ENCODE measurements at regions not wholly inside any gene's neighbourhood (a gene's known extent, or its start where the extent isn't known, plus 50 kb on each side); places are given as distances from the start of the nearest gene placed in this dataset.

DNA sequence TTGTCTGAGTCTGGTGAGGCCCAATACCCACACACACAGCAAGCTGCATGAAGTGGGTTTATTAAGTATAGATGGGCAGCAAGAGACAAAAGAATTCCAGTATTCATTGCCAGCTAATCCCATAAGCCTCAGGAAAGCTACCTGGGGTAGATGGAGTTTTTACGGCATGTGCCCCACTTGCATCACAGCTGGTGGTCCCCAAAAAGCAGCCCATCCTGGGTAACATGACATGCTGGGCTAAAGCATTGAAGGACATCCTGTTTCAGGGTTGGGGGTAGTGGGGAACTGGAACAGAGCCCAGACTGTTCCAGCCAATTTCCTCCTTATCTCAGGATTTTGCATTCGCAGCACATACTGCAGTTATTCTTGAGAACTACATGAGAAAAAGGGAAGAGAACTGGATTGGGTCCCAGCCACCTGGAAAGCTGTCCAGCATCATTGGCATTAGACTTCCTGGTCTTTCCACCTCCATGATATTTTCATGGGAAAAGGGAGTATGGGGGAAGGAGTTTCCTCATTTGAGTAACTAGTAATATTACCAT is 240.1 kb upstream of the MMADHC start:
- no CpG with 5 or more reads among the region's 2 CpGs for WGBS (ENCODE audit: insufficient coverage, low lambda C conversion rate)
- no peaks in the 10 kb centered on the region for H3K4me1 ChIP-seq (ENCODE audit: control insufficient read depth, insufficient read depth, low read length)
- H3K27me3 ChIP-seq (ENCODE audit: control insufficient read depth, insufficient read depth, low read length): no peaks in the 10 kb centered on the region
- no peaks in the 10 kb centered on the region for H3K9me3 ChIP-seq (ENCODE audit: control insufficient read depth, low read depth, low read length)
- no peak for DNase-seq
- H3K4me3 ChIP-seq (ENCODE audit: low read length): no peak overlapping the region
- no peaks in the 10 kb centered on the region for H3K36me3 ChIP-seq (ENCODE audit: control insufficient read depth, insufficient read depth, low read length)
- no peak overlapping the region for H3K27ac ChIP-seq (ENCODE audit: low read length)

DNA sequence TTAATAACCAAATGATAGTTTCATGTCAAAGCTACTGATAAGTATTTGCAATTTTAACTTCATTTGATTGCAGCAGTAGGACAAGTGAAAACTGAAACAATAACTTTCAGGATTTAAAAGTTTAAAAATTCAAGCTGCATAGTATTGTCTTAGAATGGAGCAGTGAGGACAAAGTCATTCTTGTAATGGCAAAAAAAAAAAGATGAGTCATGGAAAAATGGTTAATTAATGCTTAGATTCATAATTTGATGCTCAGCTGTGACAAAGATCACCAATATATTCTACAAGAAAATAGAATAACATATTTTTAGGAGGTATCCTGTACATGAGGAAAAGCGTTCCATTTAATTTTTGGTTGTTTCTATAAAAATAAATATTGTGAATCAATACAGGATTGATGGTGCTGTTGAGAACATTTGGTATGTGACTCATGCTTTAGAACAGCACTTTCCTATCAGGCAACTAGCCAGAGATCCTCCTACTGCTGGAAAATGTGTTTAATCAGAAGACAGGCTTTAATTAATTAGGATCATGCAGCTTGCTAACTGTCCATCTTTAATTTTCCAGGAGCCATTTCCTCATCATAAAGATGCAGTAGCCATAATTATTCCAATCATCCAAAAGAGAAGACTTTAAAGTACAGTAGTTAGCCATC is 239.0 kb upstream of the MMADHC start:
- no peaks in the 10 kb centered on the region for H3K9me3 ChIP-seq (ENCODE audit: control insufficient read depth, low read depth, low read length)
- no peak overlapping the region for H3K27ac ChIP-seq (ENCODE audit: low read length)
- H3K27me3 ChIP-seq (ENCODE audit: control insufficient read depth, insufficient read depth, low read length): no peaks in the 10 kb centered on the region
- WGBS (ENCODE audit: insufficient coverage, low lambda C conversion rate): no CpG with 5 or more reads among the region's 1 CpG
- no peak for DNase-seq
- H3K4me3 ChIP-seq (ENCODE audit: low read length): no peak overlapping the region
- no peaks in the 10 kb centered on the region for H3K4me1 ChIP-seq (ENCODE audit: control insufficient read depth, insufficient read depth, low read length)
- H3K36me3 ChIP-seq (ENCODE audit: control insufficient read depth, insufficient read depth, low read length): no peaks in the 10 kb centered on the region

DNA sequence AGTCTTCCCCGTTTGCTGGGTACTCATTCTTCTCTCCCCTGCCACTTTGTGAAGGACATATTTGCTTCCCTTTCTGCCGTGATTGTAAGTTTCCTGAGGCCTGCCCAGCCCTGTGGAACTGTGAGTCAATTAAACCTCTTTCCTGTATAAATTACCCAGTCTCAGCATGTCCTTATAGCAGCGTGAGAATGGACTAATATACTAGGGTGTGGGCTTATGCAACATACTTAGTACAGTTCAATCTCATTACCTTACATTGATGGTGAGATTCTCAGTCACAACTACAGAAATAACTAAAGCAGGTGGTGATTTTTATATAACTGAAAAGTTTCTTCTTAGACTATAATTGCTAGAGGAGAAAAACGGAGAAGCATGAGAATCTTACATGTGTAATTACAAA is 237.9 kb upstream of the MMADHC start:
- Histone ChIP-seq H3K9me3 (ENCODE audit: control insufficient read depth, low read depth, low read length) (no peaks in the 10 kb centered on the region), H3K4me1 (ENCODE audit: control insufficient read depth, insufficient read depth, low read length) (no peaks in the 10 kb centered on the region), H3K27ac (ENCODE audit: low read length) (no peak overlapping the region), H3K4me3 (ENCODE audit: low read length) (no peak overlapping the region), H3K27me3 (ENCODE audit: control insufficient read depth, insufficient read depth, low read length) (no peaks in the 10 kb centered on the region), H3K36me3 (ENCODE audit: control insufficient read depth, insufficient read depth, low read length) (no peaks in the 10 kb centered on the region)
- 87% methylated on average over 3 of the region's 4 CpGs for WGBS (ENCODE audit: insufficient coverage, low lambda C conversion rate)
- DNase-seq: no peak

DNA sequence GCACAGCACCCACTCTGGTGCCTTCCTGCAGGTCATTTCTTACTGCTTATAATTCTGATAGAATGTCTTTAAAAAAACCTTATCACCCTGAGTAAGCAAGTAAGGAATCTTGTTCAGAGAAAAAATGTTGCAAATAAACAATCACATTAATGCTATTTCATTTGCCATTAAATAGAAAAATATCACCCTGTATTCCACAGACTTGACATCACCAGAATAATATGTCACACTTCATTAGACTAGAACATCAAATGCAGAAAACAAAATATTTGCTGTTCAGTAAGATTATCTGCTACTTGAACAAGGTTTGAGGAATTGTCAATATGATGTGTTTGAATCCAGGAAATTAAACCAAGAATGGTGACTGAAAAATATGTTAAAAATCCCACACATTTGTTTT is 236.6 kb upstream of the MMADHC start:
- no peaks in the 10 kb centered on the region for H3K27me3 ChIP-seq (ENCODE audit: control insufficient read depth, insufficient read depth, low read length)

DNA sequence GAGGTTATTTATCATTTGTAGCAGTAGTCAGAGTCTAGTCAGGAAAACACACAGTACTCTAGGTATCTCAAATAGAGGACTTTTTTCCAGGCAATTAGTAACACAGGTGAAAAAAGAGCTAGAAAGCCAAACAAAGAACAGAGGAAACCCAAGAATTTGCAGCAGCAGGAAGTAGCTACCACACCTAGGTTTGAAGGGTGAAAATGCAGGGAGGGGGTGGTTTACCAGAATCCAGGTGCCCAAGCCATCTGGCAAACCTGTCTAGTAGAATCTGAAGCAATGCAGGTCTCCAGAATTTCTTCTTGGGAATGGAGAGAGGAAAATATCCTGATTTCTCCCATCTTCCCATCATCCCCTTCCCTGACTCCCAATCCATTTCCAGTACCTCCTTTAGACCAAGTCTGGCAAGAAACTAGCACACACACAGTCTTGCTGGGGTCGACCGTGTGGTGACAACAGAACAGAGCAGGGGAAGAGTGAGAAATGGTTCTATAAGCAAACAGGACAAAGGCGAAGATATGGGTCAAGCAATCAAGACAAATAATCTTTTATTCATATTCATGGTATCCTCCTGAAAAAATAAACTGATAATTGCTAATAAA is 231.9 kb upstream of the MMADHC start:
- Histone ChIP-seq H3K27ac (ENCODE audit: low read length) (no peak overlapping the region), H3K4me3 (ENCODE audit: low read length) (no peak overlapping the region), H3K36me3 (ENCODE audit: control insufficient read depth, insufficient read depth, low read length) (no peaks in the 10 kb centered on the region), H3K27me3 (ENCODE audit: control insufficient read depth, insufficient read depth, low read length) (no peaks in the 10 kb centered on the region), H3K4me1 (ENCODE audit: control insufficient read depth, insufficient read depth, low read length) (no peaks in the 10 kb centered on the region), H3K9me3 (ENCODE audit: control insufficient read depth, low read depth, low read length) (no peaks in the 10 kb centered on the region)
- 75% methylated on average over 1 of the region's 3 CpGs for WGBS (ENCODE audit: insufficient coverage, low lambda C conversion rate)
- DNase-seq: no peak

More for the DNA sequence above, 236.6 kb upstream of the MMADHC start:
- Histone ChIP-seq H3K4me1 (ENCODE audit: control insufficient read depth, insufficient read depth, low read length) (no peaks in the 10 kb centered on the region), H3K9me3 (ENCODE audit: control insufficient read depth, low read depth, low read length) (no peaks in the 10 kb centered on the region), H3K36me3 (ENCODE audit: control insufficient read depth, insufficient read depth, low read length) (no peaks in the 10 kb centered on the region), H3K27ac (ENCODE audit: low read length) (no peak overlapping the region), H3K4me3 (ENCODE audit: low read length) (no peak overlapping the region)
- no peak for DNase-seq

DNA sequence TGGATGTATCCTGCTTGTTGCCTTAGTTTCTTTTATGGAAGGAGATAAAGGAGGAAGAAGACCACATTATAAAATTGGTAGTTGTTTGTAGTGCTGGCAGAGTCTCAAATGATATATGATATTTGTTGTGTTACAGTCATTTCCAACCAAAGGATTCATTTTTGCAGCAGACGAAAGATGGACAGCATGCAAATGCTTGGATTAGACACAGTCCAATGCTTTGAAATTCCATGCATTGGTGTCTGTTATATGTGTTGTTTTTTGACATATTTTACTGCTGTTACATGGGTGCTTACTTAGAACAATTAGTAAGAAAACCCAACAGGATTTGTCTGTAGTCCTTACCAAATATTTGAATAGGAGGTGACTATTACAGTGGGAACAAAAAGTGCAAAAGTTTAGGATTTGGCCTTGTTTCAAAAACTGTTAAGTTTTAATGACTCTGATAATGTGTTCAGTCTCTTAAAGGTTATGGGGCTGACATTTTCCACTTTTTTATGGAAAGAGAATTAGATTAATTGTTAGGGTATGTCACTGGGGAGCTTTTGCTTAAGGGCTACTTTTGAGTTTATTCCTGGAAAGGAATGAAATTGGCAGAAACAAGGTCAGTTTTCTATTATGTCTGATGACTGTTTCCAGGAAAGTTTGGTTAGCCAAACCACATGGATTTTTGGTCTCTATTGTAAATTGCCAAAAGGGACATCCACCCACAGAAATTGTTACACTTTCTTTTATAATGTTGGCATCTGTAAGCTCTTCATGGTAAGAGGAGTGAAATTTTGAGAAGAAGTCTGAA is 229.4 kb upstream of the MMADHC start:
- Histone ChIP-seq H3K36me3 (ENCODE audit: control insufficient read depth, insufficient read depth, low read length) (no peaks in the 10 kb centered on the region), H3K4me3 (ENCODE audit: low read length) (no peak overlapping the region), H3K27me3 (ENCODE audit: control insufficient read depth, insufficient read depth, low read length) (no peaks in the 10 kb centered on the region), H3K9me3 (ENCODE audit: control insufficient read depth, low read depth, low read length) (no peaks in the 10 kb centered on the region), H3K27ac (ENCODE audit: low read length) (no peak overlapping the region), H3K4me1 (ENCODE audit: control insufficient read depth, insufficient read depth, low read length) (no peaks in the 10 kb centered on the region)
- no peak for DNase-seq
- no CpG with 5 or more reads among the region's 1 CpG for WGBS (ENCODE audit: insufficient coverage, low lambda C conversion rate)

DNA sequence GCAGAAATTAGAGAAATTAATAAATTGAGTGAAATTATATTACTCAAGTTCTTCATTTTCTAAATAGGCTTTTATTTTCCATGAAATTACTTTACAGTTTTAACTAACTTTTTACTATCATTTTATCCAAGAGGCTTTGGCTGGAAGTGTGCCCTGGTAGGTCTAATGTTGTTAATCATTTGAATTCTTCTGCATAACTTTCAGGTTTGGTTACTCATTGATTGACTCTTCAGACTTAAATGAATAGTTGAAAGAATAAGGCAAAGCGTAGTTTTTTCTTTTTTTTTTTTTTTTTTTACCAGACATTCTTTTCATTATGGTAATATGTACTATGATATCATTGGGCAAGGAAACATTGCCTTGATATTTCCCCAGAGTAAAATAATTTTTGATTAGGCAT is 228.4 kb upstream of the MMADHC start:
- Histone ChIP-seq H3K4me3 (ENCODE audit: low read length) (no peak overlapping the region), H3K27me3 (ENCODE audit: control insufficient read depth, insufficient read depth, low read length) (no peaks in the 10 kb centered on the region), H3K9me3 (ENCODE audit: control insufficient read depth, low read depth, low read length) (no peaks in the 10 kb centered on the region), H3K4me1 (ENCODE audit: control insufficient read depth, insufficient read depth, low read length) (no peaks in the 10 kb centered on the region), H3K36me3 (ENCODE audit: control insufficient read depth, insufficient read depth, low read length) (no peaks in the 10 kb centered on the region), H3K27ac (ENCODE audit: low read length) (no peak overlapping the region)
- WGBS (ENCODE audit: insufficient coverage, low lambda C conversion rate): no CpG with 5 or more reads among the region's 1 CpG
- DNase-seq: no peak

DNA sequence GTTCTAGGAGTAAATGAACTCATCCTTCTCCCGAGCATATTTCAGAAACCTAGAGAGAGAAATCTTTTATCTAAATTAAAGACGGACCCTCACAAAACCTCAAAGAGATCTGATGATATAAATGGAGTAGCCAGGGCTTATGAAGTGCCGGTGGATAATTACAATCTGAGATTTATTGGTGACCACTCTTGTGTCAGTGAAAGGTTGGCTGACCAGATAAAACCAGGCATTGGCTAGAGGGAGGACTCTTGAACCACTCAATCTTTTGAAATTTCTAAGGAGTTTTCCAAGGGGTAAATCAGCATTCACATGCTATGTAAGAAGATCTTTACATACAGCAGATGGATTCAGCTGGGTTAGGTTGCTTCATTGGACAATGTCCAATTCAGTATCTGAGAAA is 227.3 kb upstream of the MMADHC start:
- no peak for DNase-seq
- H3K4me1 ChIP-seq (ENCODE audit: control insufficient read depth, insufficient read depth, low read length): no peaks in the 10 kb centered on the region
- 80% methylated on average over 1 of the region's 3 CpGs for WGBS (ENCODE audit: insufficient coverage, low lambda C conversion rate)

DNA sequence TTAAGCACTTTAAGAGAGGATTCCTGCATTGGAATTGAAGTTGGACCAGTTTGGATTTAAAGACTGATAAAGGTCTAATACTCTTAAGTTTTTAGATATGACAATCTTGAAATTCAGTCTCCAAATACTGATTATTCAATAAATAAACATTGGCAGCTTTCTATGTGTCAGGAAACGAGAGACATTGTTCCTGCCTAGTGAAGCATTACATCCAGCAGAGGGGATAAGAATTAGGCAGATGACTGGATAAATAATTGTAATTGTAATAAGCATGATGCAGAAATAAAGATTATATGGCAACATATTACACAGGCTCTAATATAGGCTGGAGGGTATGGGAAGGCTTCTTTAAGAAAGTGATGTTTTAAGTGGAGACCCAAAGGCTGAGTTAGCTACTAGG is 226.5 kb upstream of the MMADHC start:
- H3K4me1 ChIP-seq (ENCODE audit: control insufficient read depth, insufficient read depth, low read length): no peaks in the 10 kb centered on the region
- H3K4me3 ChIP-seq (ENCODE audit: low read length): no peak overlapping the region
- no peaks in the 10 kb centered on the region for H3K27me3 ChIP-seq (ENCODE audit: control insufficient read depth, insufficient read depth, low read length)
- H3K36me3 ChIP-seq (ENCODE audit: control insufficient read depth, insufficient read depth, low read length): no peaks in the 10 kb centered on the region
- no peak overlapping the region for H3K27ac ChIP-seq (ENCODE audit: low read length)
- WGBS (ENCODE audit: insufficient coverage, low lambda C conversion rate): no CpG with 5 or more reads among the region's 1 CpG
- no peak for DNase-seq
- H3K9me3 ChIP-seq (ENCODE audit: control insufficient read depth, low read depth, low read length): peaks cover 5% of the 10 kb centered on the region

More for the DNA sequence above, 227.3 kb upstream of the MMADHC start:
- no peak overlapping the region for H3K27ac ChIP-seq (ENCODE audit: low read length)
- H3K36me3 ChIP-seq (ENCODE audit: control insufficient read depth, insufficient read depth, low read length): no peaks in the 10 kb centered on the region
- H3K9me3 ChIP-seq (ENCODE audit: control insufficient read depth, low read depth, low read length): peaks cover under 1% of the 10 kb centered on the region
- no peaks in the 10 kb centered on the region for H3K27me3 ChIP-seq (ENCODE audit: control insufficient read depth, insufficient read depth, low read length)
- H3K4me3 ChIP-seq (ENCODE audit: low read length): no peak overlapping the region

DNA sequence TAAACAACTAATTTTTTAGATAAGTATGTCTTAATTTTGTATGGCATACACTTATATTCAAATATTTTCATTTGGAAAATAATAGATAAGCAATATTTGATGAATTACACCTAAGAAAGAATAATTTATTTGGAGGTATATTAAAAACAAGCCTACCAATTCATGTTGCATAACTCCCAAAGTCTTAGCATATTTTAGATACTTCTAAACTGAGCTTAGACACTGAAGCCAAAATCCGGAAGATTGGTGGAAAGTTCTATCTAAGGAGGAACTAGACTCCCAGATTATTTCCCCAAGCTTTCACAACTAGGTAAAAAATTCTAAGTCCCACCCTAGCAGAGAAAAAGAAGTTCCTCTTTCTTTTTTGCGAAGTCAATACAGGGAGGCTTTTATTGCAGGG is 221.0 kb upstream of the MMADHC start:
- DNase-seq: no peak
- Histone ChIP-seq H3K4me3 (ENCODE audit: low read length) (no peak overlapping the region), H3K4me1 (ENCODE audit: control insufficient read depth, insufficient read depth, low read length) (no peaks in the 10 kb centered on the region), H3K9me3 (ENCODE audit: control insufficient read depth, low read depth, low read length) (peaks cover 5% of the 10 kb centered on the region), H3K27me3 (ENCODE audit: control insufficient read depth, insufficient read depth, low read length) (no peaks in the 10 kb centered on the region), H3K27ac (ENCODE audit: low read length) (no peak overlapping the region), H3K36me3 (ENCODE audit: control insufficient read depth, insufficient read depth, low read length) (no peaks in the 10 kb centered on the region)
- WGBS (ENCODE audit: insufficient coverage, low lambda C conversion rate): no CpG with 5 or more reads among the region's 2 CpGs
